GM18909 (cell line): ENCODE measurements at regions not wholly inside any gene's neighbourhood (a gene's known extent, or its start where the extent isn't known, plus 50 kb on each side); places are given as distances from the start of the nearest gene placed in this dataset.

Experiments used
- ATAC-seq: cut with Tn5 transposase; IDR thresholded peaks from one replicate; pipeline ENCODE4 v1.9.1; 2021; ENCODE audit warnings: mild to moderate bottlenecking; ENCODE audit not compliant: unreplicated experiment, poor library complexity

- ATAC-seq = no peak
Observed at GRCh38 chr1:59072583-59072947, 224.3 kb upstream of the FGGY start.

- ATAC-seq = no peak
Observed at GRCh38 chr1:59074598-59074997, 222.3 kb upstream of the FGGY start.

DNA sequence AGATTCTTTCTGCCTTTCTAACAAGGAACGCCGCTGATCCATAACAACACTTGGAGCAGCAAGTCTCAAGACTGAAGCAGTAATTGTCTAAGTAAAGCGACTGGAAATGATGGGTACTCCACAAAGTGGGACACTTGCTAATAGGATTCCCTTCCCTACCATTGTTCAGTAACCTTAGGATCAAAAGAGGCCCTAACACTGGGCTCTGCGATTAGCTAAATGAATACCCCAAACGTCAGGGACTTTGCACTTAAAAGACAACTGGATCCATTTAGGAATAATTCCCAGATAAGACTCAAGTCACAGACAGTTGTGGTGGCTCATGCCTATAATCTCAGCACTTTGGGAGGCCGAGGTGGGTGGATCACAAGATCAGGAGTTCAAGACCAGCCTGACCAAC lies 221.9 kb upstream of the FGGY start:
- ATAC-seq = no peak

DNA sequence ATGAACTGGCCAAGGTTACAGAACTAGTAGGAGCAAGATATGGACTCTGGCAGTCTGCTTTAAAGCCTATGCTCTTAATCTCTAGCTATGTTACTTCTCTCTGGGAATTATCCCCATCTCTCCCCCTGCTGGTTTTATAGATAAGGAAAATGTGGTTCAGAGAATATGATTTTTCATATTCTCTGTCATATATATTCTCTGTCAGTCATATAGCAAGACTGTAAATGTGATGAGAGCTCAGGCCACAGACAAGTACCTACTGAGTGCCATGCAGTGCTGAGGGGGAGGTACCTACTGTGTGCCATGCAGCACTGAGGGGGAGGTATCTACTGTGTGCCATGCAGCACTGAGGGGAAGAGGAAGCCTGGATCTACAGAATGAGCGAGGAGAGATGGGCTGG lies 220.3 kb upstream of the FGGY start:
- ATAC-seq = no peak

DNA sequence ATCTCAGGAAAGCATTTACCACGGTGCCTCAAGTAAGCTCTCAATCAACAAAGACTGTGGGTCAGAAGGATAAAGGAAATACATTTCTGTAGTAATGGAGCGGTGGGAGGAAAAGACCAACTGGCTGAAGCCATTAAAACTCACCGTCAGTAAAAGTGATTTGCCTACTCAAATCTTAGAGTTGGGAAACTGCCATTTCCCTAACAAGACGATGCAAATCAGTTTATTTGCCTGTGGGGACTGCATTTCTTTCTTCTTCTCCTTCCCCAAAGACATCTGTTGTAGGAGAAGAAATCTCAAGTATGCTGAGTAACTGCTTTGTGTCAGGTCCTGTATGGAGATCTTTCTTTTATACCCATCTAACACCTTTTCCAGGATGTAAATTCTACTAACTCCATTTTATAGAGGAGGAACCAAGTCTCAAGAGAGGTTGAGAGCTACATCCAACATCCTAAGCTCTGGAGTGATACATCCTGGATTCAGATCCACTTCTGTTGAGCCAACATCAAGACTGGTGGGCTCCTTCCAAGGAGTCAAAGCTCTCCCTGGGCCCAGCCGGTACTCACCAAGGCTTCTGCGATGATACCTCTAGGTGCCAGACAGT lies 219.3 kb upstream of the FGGY start:
- no peak for ATAC-seq

DNA sequence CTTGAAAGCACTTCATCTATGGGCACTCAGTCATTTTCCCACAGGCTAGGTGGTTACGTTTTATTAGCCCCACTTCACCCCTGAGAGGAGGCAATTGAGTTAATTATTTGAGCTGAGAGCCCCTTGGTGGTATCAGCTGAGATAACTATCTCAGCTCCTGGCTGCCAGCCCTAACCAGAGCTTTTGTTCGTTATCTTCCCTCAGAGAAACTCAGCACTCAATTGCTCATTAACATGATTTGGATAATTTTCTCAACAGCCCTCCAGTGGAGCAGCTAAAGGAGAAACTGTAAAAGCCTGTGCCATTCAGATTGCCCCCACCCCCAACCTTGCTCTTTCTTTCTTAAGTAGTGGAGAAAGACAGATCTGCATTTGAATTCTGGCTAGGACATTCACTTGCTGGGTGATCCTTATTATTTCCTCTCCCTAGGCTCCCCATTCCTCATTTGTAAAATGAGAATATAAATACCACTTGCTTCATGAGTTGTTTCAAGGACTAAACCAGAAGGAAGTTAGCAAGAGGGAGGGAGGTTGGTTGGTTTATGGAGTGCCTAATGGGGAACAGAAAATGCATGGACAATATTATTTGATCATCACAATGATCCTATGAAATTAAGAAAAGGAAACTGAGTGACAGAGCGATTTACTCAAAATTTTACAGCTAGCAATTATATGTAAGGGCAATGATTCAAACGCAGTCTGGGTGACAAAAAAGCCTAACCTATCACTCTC lies 218.7 kb upstream of the FGGY start:
- no peak for ATAC-seq

DNA sequence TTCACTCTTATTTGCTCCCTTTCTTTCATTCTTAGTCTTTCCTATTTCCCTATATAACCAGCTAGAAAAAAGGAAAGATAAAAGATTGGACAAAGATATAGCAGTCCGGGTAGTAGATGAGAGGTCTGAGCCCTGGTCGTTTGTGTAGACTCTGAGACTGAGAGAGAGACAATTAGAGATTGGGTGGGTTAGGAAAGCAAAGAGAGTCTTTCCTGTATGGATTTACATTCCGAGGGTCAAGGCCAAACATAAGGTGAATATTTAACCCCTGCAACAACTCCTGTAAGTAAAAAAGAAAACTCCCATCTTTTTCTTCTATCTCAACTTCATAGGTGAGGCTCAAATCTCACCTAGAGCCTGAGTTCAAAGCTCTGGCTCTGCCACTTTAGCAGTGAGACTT lies 218.0 kb upstream of the FGGY start:
- no peak for ATAC-seq

DNA sequence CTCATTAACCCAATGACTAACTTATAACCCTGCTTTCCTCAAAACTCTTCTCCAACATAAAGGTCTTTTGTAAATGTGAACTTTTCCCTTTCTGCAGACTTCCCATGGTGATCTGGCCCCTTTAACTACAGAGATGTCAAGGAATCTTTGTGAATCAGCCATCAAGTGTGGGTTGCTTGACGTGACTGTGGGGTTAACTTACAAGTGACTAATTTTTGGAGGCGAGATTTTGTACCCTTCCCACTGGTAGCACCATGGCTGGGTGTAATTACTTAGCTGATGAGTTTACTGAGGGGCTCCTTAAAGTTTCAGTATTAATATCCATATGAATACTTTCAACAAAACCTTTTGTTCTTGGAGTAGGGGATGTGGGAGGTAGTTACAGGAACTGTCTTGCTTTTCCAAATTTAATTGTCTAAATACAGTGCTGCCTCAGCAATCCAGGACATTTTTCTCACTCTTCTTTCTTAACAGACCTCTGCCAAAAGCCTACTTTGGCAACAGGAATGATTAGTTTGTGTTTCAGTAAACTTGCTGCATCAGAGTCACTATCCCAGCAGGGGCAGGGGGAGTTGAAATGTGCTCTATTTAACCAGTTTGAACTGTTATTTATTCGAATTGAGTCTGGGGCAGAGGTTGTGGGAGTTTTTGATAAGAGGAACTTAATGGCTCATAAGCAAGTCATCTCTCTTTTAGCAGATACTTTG lies 217.3 kb upstream of the FGGY start:
- ATAC-seq = no peak

DNA sequence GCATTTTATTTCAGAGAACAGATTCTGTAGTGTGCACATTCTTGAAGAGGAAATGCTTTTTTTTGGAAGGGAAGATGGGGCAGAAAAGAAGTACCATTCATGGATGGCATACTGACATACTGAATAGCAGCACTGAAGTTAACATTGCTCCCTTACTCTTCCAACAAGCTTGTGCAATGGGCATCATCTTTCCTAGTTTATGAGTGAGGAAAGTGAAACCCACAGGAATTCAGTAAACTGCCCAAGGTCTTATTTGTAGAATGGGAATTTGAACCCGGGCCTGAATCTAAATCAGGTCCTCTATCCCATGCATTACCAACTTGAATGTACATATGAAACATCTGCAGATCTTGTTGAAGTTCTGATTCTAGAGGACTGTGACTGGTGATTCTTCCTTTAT lies 215.7 kb upstream of the FGGY start:
- no peak for ATAC-seq

GRCh38 chr1:59081795-59082194 lies 215.1 kb upstream of the FGGY start:
- ATAC-seq = no peak

DNA sequence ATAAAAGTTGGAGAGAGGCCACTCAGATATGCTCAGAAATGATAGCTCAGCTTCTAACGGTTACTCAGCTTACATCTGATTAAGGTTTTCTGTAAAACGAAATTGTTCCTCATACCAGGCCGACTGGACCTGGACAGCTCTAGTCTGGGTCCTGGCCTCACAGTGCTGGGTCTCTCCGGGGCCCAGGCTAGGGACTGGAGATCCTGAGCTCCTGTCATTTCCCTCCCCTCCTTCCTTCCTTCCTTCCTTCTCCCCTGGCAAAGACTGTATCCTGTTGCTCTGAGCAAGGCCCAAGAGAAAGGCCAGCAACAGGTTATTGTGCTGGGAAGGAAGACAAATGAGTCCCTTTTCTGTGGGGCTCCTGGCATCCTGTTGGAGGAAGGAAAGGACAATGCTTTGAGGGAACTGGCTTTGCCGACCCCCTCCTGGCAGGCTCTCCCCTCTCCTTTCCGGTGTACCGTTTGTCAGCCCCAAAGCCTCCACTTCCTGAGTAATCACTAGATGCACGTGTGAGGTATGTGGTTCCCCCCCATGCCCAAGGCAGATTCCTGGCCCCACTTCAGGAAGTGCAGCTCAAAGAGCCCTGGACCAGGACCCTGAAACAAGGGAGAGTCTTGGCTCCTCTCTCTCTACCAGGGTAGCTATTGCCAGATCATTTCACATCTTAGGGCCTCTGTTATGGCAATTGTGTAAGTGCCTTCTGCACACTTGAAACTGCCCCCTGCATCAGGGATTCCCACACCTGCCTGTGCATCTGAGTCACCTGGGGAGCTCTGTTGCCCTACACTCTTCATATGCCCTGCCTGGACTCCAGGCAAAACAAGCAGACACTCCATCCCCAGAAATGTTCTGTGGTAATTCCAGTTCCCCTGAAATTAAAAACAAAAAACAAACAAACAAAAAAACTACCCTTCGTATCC lies 212.7 kb upstream of the FGGY start:
- ATAC-seq = no peak

DNA sequence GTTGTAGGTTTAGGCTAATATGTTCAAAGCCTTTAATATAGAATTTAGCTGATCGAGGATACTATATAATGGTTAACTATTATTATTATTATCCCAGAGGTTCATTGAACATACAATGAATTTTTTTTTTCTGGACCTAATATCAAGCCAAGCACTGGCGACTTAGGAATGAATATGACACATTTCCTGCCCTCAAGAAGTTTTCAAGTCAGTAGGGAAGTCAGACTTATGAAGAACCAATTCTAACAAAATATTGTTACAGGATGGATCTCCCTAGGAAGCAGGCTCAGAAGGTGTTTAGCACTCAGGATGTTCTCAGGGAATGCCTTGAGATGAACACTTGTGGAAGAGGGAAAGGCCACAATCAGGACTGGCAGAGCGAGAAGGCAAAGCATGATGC lies 211.8 kb upstream of the FGGY start:
- ATAC-seq = no peak

DNA sequence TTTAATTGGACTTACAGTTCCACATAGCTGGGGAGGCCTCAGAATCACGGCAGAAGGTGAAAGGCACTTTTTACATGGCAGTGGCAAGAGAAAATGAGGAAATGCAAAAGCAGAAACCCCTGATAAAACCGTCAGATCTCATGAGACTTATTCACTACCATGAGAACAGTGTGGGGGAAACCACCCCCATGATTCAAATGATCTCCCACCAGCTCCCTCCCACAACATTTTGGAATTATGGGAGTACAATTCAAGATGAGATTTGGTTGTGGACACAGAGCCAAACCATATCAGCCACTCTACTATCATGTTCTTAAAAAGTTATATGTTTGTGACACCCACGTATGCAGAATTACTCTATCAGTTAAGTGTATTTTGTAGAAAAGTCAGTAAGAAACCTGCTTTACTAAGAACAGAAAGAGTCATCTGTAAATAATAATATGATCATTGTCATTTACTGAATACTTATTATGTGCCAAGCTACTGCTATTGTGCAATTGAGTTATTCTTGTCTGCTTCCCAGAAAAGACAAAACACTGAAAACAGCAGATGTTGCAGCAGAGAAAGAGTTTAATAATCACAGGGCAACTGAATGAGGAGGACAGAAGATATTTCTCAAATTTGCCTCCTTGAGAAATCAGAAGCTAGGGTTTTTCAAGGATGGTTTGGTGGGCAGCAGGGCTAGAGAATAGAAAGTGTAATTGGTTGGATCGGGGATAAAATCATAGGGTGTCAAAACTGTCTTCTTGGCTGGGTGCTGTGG lies 207.7 kb upstream of the FGGY start:
- ATAC-seq = no peak

- no peak for ATAC-seq
Observed at GRCh38 chr1:59089922-59090457, 206.9 kb upstream of the FGGY start.

DNA sequence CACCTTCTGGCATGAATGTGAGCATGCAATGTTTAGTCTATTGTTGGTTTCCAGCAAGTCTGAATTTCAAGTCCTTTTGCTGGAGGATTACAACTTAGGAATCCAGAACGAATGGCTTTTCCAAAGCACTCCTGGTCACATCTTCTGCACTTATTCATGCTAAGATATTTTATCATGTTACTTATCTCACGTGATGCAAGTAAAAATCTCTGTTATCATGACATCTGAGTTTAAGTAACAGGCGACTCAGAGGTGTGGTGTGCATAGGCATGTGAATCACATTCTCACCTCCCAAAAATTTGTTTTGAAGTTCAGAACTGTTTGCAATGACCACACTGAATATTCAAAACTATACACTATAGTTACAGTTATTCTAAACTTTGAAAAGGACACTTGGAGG lies 204.8 kb upstream of the FGGY start:
- ATAC-seq = no peak

- no peak for ATAC-seq
Observed at GRCh38 chr1:59094001-59094400, 202.9 kb upstream of the FGGY start.

- ATAC-seq = no peak
Observed at GRCh38 chr1:59096501-59096900, 200.4 kb upstream of the FGGY start.

DNA sequence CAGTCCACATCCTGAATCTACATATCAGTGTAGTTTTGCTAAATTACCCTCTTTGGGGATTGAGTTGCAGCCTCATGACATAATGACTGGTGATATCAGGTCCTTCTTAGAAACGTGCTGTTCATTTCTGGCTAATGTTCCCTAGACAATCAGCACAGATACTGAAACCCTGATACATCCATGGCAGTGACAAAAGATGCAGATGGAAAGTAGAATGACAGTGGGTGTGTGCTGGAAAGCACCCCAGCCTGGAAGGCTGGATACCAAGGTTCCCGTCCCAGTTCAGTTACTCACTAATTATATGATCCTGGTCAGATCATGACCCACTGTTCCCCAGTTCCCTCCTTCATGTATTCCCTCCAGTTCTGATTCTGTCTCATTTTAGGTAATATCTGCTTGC lies 198.2 kb upstream of the FGGY start:
- no peak for ATAC-seq

DNA sequence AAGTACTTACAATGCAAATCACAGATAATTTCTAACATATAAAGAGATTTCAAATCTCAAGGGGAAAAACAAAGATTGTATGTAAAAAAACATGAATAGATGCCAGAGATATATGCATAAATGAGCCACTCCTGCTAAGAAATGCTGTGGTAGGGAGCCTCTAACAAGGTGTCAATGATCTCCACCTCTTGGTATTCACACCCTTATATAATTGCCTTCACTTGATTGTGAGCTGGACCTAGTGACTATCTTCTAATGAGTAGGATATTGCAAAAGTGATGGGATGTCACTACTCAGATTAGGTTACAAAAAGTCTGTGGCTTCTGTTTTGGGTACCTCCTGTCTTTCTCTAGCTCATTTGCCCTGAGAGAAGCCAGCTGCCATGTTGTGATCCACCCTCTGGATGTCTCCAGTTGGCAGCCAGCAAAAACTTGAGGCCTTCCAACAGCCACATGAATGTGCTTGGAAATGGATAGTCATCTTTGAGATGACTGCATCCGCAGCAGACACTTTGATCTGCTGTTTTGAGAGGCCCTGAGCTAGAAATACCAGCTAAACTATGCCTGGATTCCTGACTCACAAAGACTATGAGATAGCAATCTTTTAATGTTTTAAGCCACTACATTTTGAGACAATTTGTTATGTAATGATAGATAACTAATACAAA lies 196.1 kb upstream of the FGGY start:
- ATAC-seq = no peak
